Vagina (tissue), 2 donors: ENCODE measurements at regions not wholly inside any gene's neighbourhood (a gene's known extent, or its start where the extent isn't known, plus 50 kb on each side); places are given as distances from the start of the nearest gene placed in this dataset.

ENCODE experiments used
- CTCF ChIP-seq, 3 experiments: fragments of 450-650 bp in 2 of 3; fragments of 200-600 bp in 1 of 3; sonication (generic) in 1 of 3; IDR thresholded peaks; one replicate each; pipeline ENCODE4 v1.5.1; 2017 to 2019; ENCODE audit warnings: antibody characterized with exemption in 3 of 3, mild to moderate bottlenecking in 2 of 3, moderate library complexity in 2 of 3
- POLR2A ChIP-seq, 2 donors: fragments of 450-650 bp; IDR thresholded peaks; one replicate each; pipeline ENCODE4 v1.6.1; 2017; ENCODE audit warnings: antibody characterized with exemption in 2 of 2, mild to moderate bottlenecking in 2 of 2, moderate library complexity in 2 of 2

GRCh38 chr1:14302025-14302424 is 296.5 kb upstream of the KAZN start:
- TF ChIP-seq POLR2A (IDR thresholded peaks at IDR 0.05) = no peak
- no peak for TF ChIP-seq CTCF (IDR thresholded peaks at IDR 0.05)
